ENCODE measurements at regions not wholly inside any gene's neighbourhood (a gene's known extent, or its start where the extent isn't known, plus 50 kb on each side); places are given as distances from the start of the nearest gene placed in this dataset.

GRCh38 chr12:98446682-98447081 lies 68.7 kb upstream of the TMPO start:
- no peak for FAIRE-seq

GRCh38 chr12:98449584-98449983 lies 65.8 kb upstream of the TMPO start:
- FAIRE-seq = no peak

GRCh38 chr12:98453070-98453469 lies 62.3 kb upstream of the TMPO start:
- FAIRE-seq = no peak

DNA sequence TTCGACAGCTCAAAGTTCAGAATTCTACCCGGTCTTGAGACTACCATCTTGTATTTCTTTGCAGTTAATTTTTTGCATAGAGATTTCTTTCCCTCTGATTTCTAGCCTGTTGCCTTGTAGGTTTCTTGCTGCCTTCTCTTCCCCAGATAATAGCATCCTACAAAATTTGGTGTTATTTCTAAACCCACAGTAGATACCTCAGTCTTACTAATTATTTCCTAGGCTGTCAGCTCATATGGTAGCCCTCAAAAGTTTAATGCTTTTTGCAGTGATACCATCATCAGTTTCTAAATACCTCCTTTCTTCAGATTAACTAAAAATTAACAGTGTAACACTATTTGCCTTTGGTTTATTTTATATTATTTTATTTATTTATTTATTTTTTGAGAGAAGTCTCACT lies 61.9 kb upstream of the TMPO start:
- FAIRE-seq = no peak

DNA sequence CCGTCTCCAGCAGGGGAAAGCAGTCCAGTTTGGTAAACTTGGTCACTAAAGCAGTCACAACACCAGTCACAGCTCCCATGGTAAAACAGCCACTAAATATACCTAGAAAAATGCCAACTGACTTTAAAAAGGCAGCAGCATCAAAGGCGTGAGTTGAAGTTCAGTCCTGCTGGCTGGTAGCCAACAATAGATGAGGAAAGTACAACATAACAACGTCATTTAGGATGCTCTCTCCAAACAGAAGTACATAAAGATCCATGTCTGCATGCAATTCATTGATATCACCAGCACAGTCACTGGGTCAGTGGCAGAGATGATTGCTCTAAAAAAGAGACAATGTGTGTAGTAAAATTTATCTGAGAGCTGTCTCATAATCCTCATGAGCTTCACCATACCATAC lies 59.3 kb upstream of the TMPO start:
- no peak for FAIRE-seq

DNA sequence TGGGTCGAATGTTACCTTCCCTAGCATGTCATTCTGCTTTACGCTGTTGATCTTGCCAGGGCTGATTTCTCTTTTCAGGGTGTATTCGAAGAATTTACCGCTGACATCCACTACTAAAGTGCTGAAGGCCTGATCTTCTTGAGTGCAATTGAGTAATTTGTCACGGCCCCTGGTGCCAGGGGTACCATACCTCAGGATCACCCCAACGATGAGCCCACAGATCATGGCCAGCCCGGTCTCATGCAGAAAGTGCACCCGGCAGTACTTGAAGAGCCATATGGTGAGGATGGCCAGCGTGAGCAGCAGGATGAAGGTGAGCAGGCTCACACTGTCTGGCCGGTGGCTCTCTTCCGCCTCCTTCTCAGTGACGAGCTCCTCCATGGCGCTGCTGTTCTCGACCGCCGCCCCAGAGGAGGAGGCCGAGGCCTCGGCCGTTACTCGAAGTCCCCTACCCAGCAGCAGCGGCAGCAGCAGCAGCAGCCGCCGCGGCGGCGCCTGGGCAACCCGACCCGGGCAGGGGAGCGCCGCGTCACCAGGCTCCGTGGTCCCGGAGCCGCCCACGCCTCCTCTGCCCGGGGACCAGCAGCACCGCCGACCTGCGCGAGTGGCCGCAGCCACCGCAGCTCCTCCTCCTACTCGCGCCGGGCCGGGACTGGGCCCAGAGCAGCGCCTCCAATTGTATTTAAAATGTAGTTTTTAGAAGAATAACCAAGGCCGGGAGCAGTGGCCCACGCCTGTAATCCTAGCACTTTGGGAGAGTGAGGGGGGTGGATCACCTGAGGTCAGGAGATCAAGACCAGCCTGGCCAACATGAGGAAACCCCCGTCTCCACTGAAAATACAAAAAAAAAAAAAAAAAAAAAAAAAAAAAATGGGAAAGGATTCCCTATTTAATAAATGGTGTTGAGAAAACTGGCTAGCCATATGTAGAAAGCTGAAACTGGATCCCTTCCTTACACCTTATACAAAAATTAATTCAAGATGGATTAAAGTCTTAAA lies 58.5 kb upstream of the TMPO start:
- no peak for FAIRE-seq

GRCh38 chr12:98464190-98464589 lies 51.2 kb upstream of the TMPO start:
- no peak for FAIRE-seq

DNA sequence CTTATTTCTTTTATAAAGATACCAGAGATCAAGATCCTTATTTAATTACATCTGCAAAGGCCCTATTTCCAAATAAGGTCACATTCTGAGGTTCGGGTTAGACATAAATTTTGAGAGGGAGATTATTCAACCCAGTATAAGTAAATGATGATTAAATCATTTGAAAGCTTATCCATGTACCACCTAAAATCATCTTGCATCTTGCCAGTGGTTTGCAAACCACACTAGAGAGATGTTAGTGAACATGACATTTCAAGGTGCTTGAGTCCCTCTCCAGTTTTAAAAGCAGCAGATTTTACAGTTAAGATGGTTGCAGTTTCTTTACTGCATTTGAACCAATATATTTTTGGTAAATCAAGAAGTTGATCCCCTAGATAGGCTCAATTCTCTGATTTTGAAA lies 49.9 kb upstream of the TMPO start:
- FAIRE-seq = no peak
